Thyroid gland (tissue), 4 donors: ENCODE measurements at regions not wholly inside any gene's neighbourhood (a gene's known extent, or its start where the extent isn't known, plus 50 kb on each side); places are given as distances from the start of the nearest gene placed in this dataset.

Experiments used
- CTCF ChIP-seq, 6 experiments: fragments of 200-600 bp in 3 of 6; fragments of 450-650 bp in 3 of 6; sonication (generic) in 3 of 6; IDR thresholded peaks; one replicate each; pipeline ENCODE4 v1.5.1; 2016 to 2019; ENCODE audit warnings: antibody characterized with exemption in 6 of 6, mild to moderate bottlenecking in 2 of 6, inconsistent platforms in 1 of 6, moderate library complexity in 1 of 6
- POLR2A ChIP-seq, 2 donors: fragments of 450-650 bp; IDR thresholded peaks; one replicate each; pipeline ENCODE4 v1.6.1; 2017; ENCODE audit warnings: antibody characterized with exemption in 2 of 2, mild to moderate bottlenecking in 2 of 2, moderate library complexity in 1 of 2

GRCh38 chr5:89851911-89852310 lies 557.6 kb downstream of the CETN3 start:
- TF ChIP-seq CTCF (IDR thresholded peaks at IDR 0.05) (no peak), POLR2A (IDR thresholded peaks at IDR 0.05) (no peak)
